ENCODE measurements at regions not wholly inside any gene's neighbourhood (a gene's known extent, or its start where the extent isn't known, plus 50 kb on each side); places are given as distances from the start of the nearest gene placed in this dataset.

- FAIRE-seq = no peak
- DNase-seq (ENCODE audit: insufficient read length, low spot score) = no peak
Measured at GRCh38 chr14:95389471-95390011, 69.8 kb upstream of the CLMN start.

- DNase-seq (ENCODE audit: insufficient read length, low spot score) = no peak
Measured at GRCh38 chr14:95388699-95389098, 69.0 kb upstream of the CLMN start.

GRCh38 chr14:95387826-95388445 lies 68.2 kb upstream of the CLMN start:
- FAIRE-seq = no peak

More at GRCh38 chr14:95388699-95389098, 69.0 kb upstream of the CLMN start:
- no peak for FAIRE-seq

DNA sequence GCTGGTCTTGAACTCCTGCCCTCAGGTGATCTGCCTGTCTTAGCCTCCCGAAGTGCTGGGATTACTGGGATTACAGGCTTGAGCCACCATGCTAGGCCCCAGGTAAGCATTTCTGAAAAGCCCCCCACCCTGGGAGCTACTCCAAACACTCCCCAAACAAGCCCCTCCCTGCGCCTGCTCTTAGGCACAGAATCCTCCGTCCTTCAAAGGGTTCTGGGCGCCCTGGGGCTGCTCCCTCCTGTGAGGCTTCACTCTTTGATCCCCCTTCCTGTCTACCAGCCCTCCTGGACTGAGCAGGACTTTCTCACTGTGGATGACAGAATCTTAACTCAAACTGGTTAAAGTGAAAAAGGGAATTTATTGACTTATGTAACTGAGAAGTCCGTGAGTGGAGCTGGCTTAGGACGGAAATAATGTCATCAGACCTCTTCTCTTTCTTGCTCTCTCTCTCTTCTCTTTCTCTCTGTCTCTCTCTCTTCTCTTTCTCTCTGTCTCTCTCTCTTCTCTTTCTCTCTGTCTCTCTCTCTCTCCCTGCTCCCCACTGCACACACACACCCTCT lies 66.9 kb upstream of the CLMN start:
- DNase-seq (ENCODE audit: insufficient read length, low spot score) (no peak), FAIRE-seq (no peak)

More at GRCh38 chr14:95387826-95388445, 68.2 kb upstream of the CLMN start:
- no peak for DNase-seq (ENCODE audit: insufficient read length, low spot score)

- FAIRE-seq = no peak
- DNase-seq (ENCODE audit: insufficient read length, low spot score) = no peak
Measured at GRCh38 chr14:95385701-95386100, 66.0 kb upstream of the CLMN start.

GRCh38 chr14:95382747-95383146 lies 63.0 kb upstream of the CLMN start:
- no peak for DNase-seq (ENCODE audit: insufficient read length, low spot score)
- no peak for FAIRE-seq

DNA sequence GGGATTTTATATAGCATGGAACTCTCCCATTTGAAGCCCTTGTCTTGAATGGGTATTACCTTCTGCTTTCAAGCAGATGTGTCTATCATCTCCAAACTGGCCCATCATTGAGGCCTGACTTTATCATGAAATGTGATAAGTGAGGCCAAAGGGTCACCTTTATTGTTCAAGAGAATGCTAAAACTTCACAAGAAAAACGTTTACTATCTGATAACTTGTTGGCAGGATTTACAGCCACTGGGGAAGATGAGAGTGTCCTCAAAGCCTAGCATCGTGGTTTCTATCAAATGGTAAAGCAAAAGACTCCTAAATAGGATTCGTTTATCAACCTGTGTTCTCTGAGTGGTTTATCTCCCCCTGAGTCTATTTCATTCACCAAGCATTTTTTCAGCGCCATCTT lies 62.0 kb upstream of the CLMN start:
- DNase-seq (ENCODE audit: insufficient read length, low spot score) = no peak
- FAIRE-seq = no peak

DNA sequence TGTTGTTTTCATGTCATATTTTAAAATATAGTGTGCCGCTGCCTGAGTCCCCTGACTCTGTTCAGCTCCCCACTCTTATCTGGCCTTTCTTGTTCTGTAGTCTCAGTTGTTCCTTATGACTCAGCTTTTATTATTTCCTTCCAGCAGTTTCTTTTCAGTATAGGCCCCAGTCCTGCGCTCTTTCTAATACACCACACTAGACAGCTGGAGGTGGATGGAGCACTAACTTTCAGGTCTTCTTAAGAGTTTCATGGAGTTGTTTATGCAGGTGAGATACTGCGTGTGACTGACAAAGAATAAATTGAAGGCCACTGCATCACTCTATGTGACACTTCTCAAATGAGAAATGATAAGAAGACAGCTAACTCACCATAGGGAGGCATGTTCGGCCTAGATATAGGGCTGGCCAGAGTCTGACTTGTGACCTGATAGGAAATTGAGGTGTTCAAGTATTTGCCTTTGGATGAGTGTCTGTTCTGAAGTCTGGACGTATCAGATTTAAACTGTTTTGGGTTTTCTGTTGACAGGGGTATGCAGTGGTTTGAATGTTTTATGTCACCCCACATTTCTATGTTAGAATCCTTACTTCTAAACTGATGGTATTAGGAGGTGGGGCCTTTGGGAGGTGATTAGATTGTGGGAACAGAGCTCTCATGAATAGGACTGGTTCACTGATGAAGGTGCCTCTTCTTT lies 60.8 kb upstream of the CLMN start:
- DNase-seq (ENCODE audit: insufficient read length, low spot score) = no peak

GRCh38 chr14:95379634-95380033 lies 59.9 kb upstream of the CLMN start:
- DNase-seq (ENCODE audit: insufficient read length, low spot score) (no peak), FAIRE-seq (no peak)

More for the DNA sequence above, 60.8 kb upstream of the CLMN start:
- FAIRE-seq = no peak

DNA sequence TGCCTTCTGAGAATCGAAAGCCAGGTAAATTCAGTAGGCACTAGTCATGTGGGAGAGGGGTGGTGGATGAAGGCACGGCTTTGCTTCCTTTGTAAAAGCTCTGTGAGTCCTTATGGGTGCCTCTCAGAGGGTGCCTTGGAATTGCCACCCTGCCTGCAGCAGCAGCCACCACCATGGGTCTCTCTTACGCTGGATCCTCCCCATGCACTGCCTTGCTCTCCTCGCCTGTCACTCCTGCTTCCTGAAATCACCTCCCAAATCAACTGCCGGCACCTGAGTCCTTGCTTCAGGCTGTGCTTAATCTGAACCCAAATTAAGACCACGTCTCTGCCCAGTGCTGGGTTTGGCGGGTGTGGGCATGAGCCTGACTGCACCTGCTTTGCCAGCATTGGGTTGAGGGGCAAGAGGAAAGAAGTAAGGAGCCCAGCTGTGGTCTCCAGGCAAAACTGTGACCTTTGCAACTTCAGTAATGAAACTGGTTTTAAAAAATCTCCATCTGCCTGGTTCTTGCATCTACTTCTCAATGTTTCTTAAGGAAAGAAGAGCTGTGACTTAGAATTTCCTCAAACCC lies 55.9 kb upstream of the CLMN start:
- DNase-seq (ENCODE audit: insufficient read length, low spot score) (no peak), FAIRE-seq (no peak)

DNA sequence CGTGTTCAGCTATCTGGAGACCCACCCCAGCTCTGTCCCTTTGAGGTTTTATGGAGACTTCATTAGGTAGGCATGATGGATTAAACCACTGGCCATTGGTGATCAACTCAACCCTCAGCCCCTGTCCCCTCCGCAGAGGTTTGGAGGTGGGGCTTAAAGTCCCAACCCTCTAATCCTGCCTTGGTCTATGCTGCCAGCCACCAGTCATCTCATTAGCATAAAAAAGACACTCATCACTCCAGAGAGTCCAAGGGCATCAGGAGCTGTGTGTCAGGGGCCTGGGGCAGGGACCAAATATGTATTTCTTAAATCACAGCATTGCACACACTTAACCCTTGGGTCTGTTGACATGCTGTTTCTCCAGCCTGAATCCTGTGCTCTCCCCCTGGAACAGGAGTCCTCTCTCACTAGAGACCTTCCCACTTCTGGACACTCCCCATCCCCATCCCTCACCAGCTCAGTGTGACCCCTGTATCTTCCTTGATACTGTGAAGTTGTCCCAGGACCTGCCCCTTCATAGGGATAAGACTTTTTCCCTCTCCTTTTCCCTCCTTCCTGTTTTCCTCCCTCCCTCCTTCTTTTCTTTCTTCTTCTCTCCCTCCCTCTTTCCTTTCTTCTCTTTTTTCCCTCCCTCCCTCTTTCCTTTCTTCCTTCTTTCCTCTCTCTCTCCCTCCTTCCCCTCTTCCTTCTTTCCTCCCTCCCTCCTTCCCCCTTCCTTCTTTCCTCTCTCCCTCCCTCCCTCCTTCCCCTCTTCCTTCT lies 54.7 kb upstream of the CLMN start:
- DNase-seq (ENCODE audit: insufficient read length, low spot score) (no peak), FAIRE-seq (no peak)

GRCh38 chr14:95370076-95370475 lies 50.4 kb upstream of the CLMN start:
- FAIRE-seq = no peak
- DNase-seq (ENCODE audit: insufficient read length, low spot score) = no peak

Measured in HTR-8/SVneo (cell line).